Testis (tissue), 2 donors: ENCODE measurements at regions not wholly inside any gene's neighbourhood (a gene's known extent, or its start where the extent isn't known, plus 50 kb on each side); places are given as distances from the start of the nearest gene placed in this dataset.

Experiments
- POLR2A ChIP-seq: fragments of 450-650 bp; IDR thresholded peaks from one replicate; pipeline ENCODE4 v1.6.1; 2017; ENCODE audit warnings: antibody characterized with exemption, mild to moderate bottlenecking, moderate library complexity
- TF ChIP-seq, protein P1 (sequence below), 3 experiments: fragments of 450-650 bp in 2 of 3; fragments of 200-600 bp in 1 of 3; sonication (generic) in 1 of 3; IDR thresholded peaks; one replicate each; pipeline ENCODE4 v1.5.1; 2016 to 2019; ENCODE audit warnings: antibody characterized with exemption in 3 of 3, mild to moderate bottlenecking in 2 of 3, moderate library complexity in 1 of 3

DNA sequence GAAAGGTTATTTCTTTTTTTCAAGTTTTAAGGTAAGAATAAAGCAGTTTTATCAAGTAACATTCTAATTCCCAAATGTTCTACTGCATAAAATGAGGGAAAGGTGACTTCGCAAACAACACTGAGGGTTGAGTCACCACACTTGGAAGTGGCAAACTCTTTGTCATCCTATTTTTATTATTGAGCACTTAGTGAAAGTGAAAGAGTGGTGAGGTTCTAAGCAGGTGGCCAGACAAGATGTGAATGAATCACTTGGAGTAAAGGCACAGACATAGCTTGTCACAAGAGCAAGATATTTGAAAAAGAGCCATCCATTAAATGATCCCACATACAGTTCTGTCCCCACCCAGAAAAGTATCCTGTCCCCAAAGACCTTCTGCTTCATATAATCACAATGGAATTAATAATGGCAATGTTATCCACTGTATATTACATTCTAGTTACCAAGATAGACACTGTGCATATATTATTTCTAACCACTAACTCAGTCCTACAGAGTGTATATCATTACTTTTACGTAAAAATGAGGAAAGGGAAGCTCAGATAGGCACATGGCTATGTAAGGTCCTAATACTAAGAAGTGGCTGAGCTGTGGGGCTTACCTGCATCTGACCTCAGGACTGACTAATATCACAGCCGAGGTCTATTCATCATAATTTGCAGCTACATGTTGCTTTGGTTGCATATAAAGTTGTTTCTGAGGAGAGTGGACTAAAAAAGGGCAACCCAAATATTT, 730.4 kb upstream of the MEF2C start:
- TF ChIP-seq, protein P1, sequence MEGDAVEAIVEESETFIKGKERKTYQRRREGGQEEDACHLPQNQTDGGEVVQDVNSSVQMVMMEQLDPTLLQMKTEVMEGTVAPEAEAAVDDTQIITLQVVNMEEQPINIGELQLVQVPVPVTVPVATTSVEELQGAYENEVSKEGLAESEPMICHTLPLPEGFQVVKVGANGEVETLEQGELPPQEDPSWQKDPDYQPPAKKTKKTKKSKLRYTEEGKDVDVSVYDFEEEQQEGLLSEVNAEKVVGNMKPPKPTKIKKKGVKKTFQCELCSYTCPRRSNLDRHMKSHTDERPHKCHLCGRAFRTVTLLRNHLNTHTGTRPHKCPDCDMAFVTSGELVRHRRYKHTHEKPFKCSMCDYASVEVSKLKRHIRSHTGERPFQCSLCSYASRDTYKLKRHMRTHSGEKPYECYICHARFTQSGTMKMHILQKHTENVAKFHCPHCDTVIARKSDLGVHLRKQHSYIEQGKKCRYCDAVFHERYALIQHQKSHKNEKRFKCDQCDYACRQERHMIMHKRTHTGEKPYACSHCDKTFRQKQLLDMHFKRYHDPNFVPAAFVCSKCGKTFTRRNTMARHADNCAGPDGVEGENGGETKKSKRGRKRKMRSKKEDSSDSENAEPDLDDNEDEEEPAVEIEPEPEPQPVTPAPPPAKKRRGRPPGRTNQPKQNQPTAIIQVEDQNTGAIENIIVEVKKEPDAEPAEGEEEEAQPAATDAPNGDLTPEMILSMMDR (IDR thresholded peaks at IDR 0.05) = no peak
- no peak for TF ChIP-seq POLR2A
